Upper lobe of left lung (tissue), 4 donors: ENCODE measurements at regions not wholly inside any gene's neighbourhood (a gene's known extent, or its start where the extent isn't known, plus 50 kb on each side); places are given as distances from the start of the nearest gene placed in this dataset.

Experiments
- CTCF ChIP-seq, 6 experiments: fragments of 450-650 bp in 4 of 6; fragments of 200-600 bp in 2 of 6; sonication (generic) in 2 of 6; IDR thresholded peaks; one replicate each; pipeline ENCODE4 v1.5.1; 2016 to 2019; ENCODE audit warnings: antibody characterized with exemption in 6 of 6
- EP300 ChIP-seq, 4 donors: sonication (generic); formaldehyde crosslinking; IDR thresholded peaks; one replicate each; pipeline ENCODE4 v1.5.1; 2017; ENCODE audit warnings: antibody characterized with exemption in 4 of 4, control low read depth in 2 of 4
- POLR2AphosphoS5 ChIP-seq, 2 donors: sonication (generic); formaldehyde crosslinking; IDR thresholded peaks; one replicate each; pipeline ENCODE4 v1.5.1; 2017; ENCODE audit warnings: antibody characterized with exemption in 2 of 2

GRCh38 chr5:166329149-166329800 lies 1962.2 kb upstream of the WWC1 start:
- no peak for TF ChIP-seq CTCF (IDR thresholded peaks at IDR 0.05)
- no peak for TF ChIP-seq EP300 (IDR thresholded peaks at IDR 0.05)
- TF ChIP-seq POLR2AphosphoS5 (IDR thresholded peaks at IDR 0.05) = no peak
